CD4-positive, alpha-beta T cell treated with Interleukin-6 at 100 ng/mL for 8 hours (primary cell): ENCODE measurements at regions not wholly inside any gene's neighbourhood (a gene's known extent, or its start where the extent isn't known, plus 50 kb on each side); places are given as distances from the start of the nearest gene placed in this dataset.
A peak's percentile ranks its signal among the peaks of the same experiment; 100 is the strongest.

Experiments used
- DNase-seq: peaks from one replicate; pipeline ENCODE4 v3.0.0-alpha.2; 2020; ENCODE audit warnings: mixed read lengths, low spot score

- peak; percentile 4 for DNase-seq
These were observed 564.5 kb downstream of the FGF9 start for GRCh38 chr13:22235285-22235949.

- DNase-seq, result no peak
These were observed 565.0 kb downstream of the FGF9 start for GRCh38 chr13:22235950-22236290.

GRCh38 chr13:22238269-22238668 is 567.4 kb downstream of the FGF9 start:
- no peak for DNase-seq

- no peak for DNase-seq
These were observed 569.8 kb downstream of the FGF9 start for GRCh38 chr13:22240716-22241115.

GRCh38 chr13:22243469-22244163 is 572.7 kb downstream of the FGF9 start:
- no peak for DNase-seq

GRCh38 chr13:22252281-22252830 is 581.5 kb downstream of the FGF9 start:
- no peak for DNase-seq

- no peak for DNase-seq
These were observed 582.2 kb downstream of the FGF9 start for GRCh38 chr13:22253107-22253506.

GRCh38 chr13:22256111-22256639 is 585.3 kb downstream of the FGF9 start:
- DNase-seq, result no peak

- no peak for DNase-seq
These were observed 591.4 kb downstream of the FGF9 start for GRCh38 chr13:22262001-22262885.

- DNase-seq, result no peak
These were observed 592.3 kb downstream of the FGF9 start for GRCh38 chr13:22263185-22263584.

GRCh38 chr13:22265563-22265962 is 594.7 kb downstream of the FGF9 start:
- DNase-seq, result no peak

GRCh38 chr13:22270881-22271280 is 600.0 kb downstream of the FGF9 start:
- no peak for DNase-seq

GRCh38 chr13:22271903-22272302 is 601.0 kb downstream of the FGF9 start:
- DNase-seq, result no peak

- DNase-seq, result no peak
These were observed 604.5 kb downstream of the FGF9 start for GRCh38 chr13:22275393-22275792.

- DNase-seq, result no peak
These were observed 605.7 kb downstream of the FGF9 start for GRCh38 chr13:22276616-22277015.

GRCh38 chr13:22278336-22278929 is 607.6 kb downstream of the FGF9 start:
- peak; percentile 57 for DNase-seq

- DNase-seq, result no peak
These were observed 615.0 kb downstream of the FGF9 start for GRCh38 chr13:22285867-22286266.

- no peak for DNase-seq
These were observed 615.5 kb downstream of the FGF9 start for GRCh38 chr13:22286338-22286737.

- DNase-seq, result no peak
These were observed 616.6 kb downstream of the FGF9 start for GRCh38 chr13:22287343-22287920.

- DNase-seq, result no peak
These were observed 617.6 kb downstream of the FGF9 start for GRCh38 chr13:22288496-22288895.

- no peak for DNase-seq
These were observed 618.8 kb downstream of the FGF9 start for GRCh38 chr13:22289711-22290110.

- DNase-seq, result no peak
These were observed 627.7 kb downstream of the FGF9 start for GRCh38 chr13:22298530-22298929.
